GM23338 (cell line): ENCODE measurements at regions not wholly inside any gene's neighbourhood (a gene's known extent, or its start where the extent isn't known, plus 50 kb on each side); places are given as distances from the start of the nearest gene placed in this dataset.

Experiments
- ATAC-seq: fragments of 200-7000 bp; cut with Tn5 transposase; 3 replicates; pipeline ENCODE4 v1.9.1; 2020
- DNase-seq: peaks from one replicate; pipeline ENCODE4 v3.0.0-alpha.2; 2015; ENCODE audit warnings: low spot score
- H2AFZ ChIP-seq: fragments of 200-600 bp; sonication (generic); 2 replicates; pipeline ENCODE4 v1.8.0; 2016; ENCODE audit warnings: antibody characterized with exemption, mild to moderate bottlenecking, moderate library complexity
- H3F3A ChIP-seq: fragments of 200-600 bp; sonication (generic); replicated peaks from 2 replicates; pipeline ENCODE4 v1.8.0; 2017; ENCODE audit warnings: antibody characterized with exemption, mixed run types, low read depth
- H3K27ac ChIP-seq: fragments of 200-600 bp; sonication (generic); 2 replicates; pipeline ENCODE4 v1.6.1; 2016; ENCODE audit warnings: low read depth
- H3K27me3 ChIP-seq: fragments of 200-600 bp; sonication (generic); 2 replicates; pipeline ENCODE4 v1.8.0; 2016; ENCODE audit warnings: mild to moderate bottlenecking, mixed run types, moderate library complexity; ENCODE audit not compliant: insufficient read depth
- H3K36me3 ChIP-seq: fragments of 200-600 bp; sonication (generic); 2 replicates; pipeline ENCODE4 v1.8.0; 2016; ENCODE audit warnings: mild to moderate bottlenecking; ENCODE audit not compliant: insufficient read depth
- H3K4me1 ChIP-seq: fragments of 200-600 bp; sonication (generic); 2 replicates; pipeline ENCODE4 v1.8.0; 2016; ENCODE audit warnings: mild to moderate bottlenecking, moderate library complexity; ENCODE audit not compliant: insufficient read depth
- H3K4me2 ChIP-seq: fragments of 200-600 bp; sonication (generic); 2 replicates; pipeline ENCODE4 v1.7.1; 2017; ENCODE audit warnings: mixed run types
- H3K4me3 ChIP-seq: fragments of 200-600 bp; sonication (generic); 2 replicates; pipeline ENCODE4 v1.6.1; 2016; ENCODE audit warnings: mixed run types
- H3K79me2 ChIP-seq: fragments of 200-600 bp; sonication (generic); replicated peaks from 2 replicates; pipeline ENCODE4 v1.8.0; 2017; ENCODE audit warnings: mild to moderate bottlenecking; ENCODE audit not compliant: insufficient read depth
- H3K9me2 ChIP-seq: fragments of 200-600 bp; sonication (generic); 2 replicates; pipeline ENCODE4 v1.8.0; 2017; ENCODE audit not compliant: insufficient read depth
- H4K20me1 ChIP-seq: fragments of 200-600 bp; sonication (generic); replicated peaks from 2 replicates; pipeline ENCODE4 v1.8.0; 2017; ENCODE audit warnings: mild to moderate bottlenecking; ENCODE audit not compliant: insufficient read depth
- H3K27ac Mint-ChIP-seq: 2 replicates; pipeline ENCODE4 v1.8.0; 2020; ENCODE audit warnings: inconsistent platforms, mild to moderate bottlenecking, moderate library complexity, mixed read lengths
- H3K27me3 Mint-ChIP-seq: 3 replicates; pipeline ENCODE4 v1.8.0; 2022; ENCODE audit warnings: low read depth, mild to moderate bottlenecking, moderate library complexity, mixed read lengths, inconsistent platforms; ENCODE audit not compliant: insufficient read depth, poor library complexity
- H3K36me3 Mint-ChIP-seq: 3 replicates; pipeline ENCODE4 v1.8.0; 2021; ENCODE audit warnings: low read depth, mild to moderate bottlenecking, inconsistent platforms, moderate library complexity, mixed read lengths
- H3K4me1 Mint-ChIP-seq: 3 replicates; pipeline ENCODE4 v1.8.0; 2020; ENCODE audit warnings: mild to moderate bottlenecking, inconsistent platforms, mixed read lengths
- H3K4me3 Mint-ChIP-seq: 3 replicates; pipeline ENCODE4 v1.8.0; 2021; ENCODE audit warnings: moderate library complexity, mild to moderate bottlenecking, inconsistent platforms, mixed read lengths
- H3K9me3 Mint-ChIP-seq: 3 replicates; pipeline ENCODE4 v1.8.0; 2020; ENCODE audit warnings: moderate library complexity, mild to moderate bottlenecking, inconsistent platforms, mixed read lengths
- CREB1 ChIP-seq: fragments of 250-450 bp; sonication (Bioruptor Pico); IDR thresholded peaks from 2 replicates; pipeline ENCODE4 v1.5.0; 2020; ENCODE audit warnings: low read depth, mild to moderate bottlenecking, moderate library complexity
- EZH2phosphoT487 ChIP-seq: fragments of 200-600 bp; sonication (generic); IDR thresholded peaks from one replicate; pipeline ENCODE4 v1.8.1; 2018; ENCODE audit warnings: antibody characterized with exemption; ENCODE audit not compliant: unreplicated experiment
- JUNB ChIP-seq: IDR thresholded peaks from one replicate; pipeline ENCODE4 v1.6.1; 2016; ENCODE audit warnings: antibody characterized with exemption; ENCODE audit not compliant: unreplicated experiment
- ZNF331 ChIP-seq: fragments of 250-450 bp; sonication (Bioruptor Pico); IDR thresholded peaks from 2 replicates; pipeline ENCODE4 v1.5.0; 2020; ENCODE audit warnings: low read depth, mild to moderate bottlenecking, moderate library complexity
- TF ChIP-seq, protein P1 (sequence below): fragments of 250-450 bp; sonication (Bioruptor Pico); IDR thresholded peaks from 2 replicates; pipeline ENCODE4 v1.5.0; 2020; ENCODE audit warnings: mild to moderate bottlenecking, moderate library complexity
- TF ChIP-seq, protein P2 (sequence below), 2 experiments: fragments of 200-600 bp in 1 of 2; sonication (generic) in 1 of 2; conservative IDR thresholded peaks; 2 replicates each; pipeline versions ENCODE4 v1.5.1 to v1.6.1; 2016 to 2017; ENCODE audit warnings: antibody characterized with exemption in 2 of 2, low read depth in 2 of 2, mild to moderate bottlenecking in 2 of 2, moderate library complexity in 1 of 2
- TF ChIP-seq, protein P3 (sequence below): IDR thresholded peaks from one replicate; pipeline ENCODE4 v1.6.1; 2018; ENCODE audit warnings: antibody characterized with exemption; ENCODE audit not compliant: unreplicated experiment

DNA sequence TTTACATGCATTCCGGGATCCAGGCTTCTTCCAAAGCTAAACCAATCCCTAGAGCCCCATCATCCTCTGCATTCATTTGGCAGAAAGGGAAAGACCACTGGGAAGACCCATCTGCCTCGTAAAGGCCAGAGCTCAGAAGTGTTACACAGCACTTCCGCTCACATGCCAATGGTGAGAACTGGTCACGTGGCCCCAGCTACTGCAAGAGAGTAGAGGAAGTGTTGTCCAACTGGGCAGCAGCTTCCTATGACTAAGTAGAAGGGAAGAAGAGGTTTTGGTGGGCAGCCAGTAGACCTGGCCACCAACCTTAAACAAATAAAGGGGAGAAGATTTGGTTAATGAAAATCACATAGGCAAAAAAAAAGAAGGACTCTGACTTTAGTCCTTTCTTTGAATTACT lies 74.4 kb upstream of the PPP2R3A start (continued):
- TF ChIP-seq, protein P1, sequence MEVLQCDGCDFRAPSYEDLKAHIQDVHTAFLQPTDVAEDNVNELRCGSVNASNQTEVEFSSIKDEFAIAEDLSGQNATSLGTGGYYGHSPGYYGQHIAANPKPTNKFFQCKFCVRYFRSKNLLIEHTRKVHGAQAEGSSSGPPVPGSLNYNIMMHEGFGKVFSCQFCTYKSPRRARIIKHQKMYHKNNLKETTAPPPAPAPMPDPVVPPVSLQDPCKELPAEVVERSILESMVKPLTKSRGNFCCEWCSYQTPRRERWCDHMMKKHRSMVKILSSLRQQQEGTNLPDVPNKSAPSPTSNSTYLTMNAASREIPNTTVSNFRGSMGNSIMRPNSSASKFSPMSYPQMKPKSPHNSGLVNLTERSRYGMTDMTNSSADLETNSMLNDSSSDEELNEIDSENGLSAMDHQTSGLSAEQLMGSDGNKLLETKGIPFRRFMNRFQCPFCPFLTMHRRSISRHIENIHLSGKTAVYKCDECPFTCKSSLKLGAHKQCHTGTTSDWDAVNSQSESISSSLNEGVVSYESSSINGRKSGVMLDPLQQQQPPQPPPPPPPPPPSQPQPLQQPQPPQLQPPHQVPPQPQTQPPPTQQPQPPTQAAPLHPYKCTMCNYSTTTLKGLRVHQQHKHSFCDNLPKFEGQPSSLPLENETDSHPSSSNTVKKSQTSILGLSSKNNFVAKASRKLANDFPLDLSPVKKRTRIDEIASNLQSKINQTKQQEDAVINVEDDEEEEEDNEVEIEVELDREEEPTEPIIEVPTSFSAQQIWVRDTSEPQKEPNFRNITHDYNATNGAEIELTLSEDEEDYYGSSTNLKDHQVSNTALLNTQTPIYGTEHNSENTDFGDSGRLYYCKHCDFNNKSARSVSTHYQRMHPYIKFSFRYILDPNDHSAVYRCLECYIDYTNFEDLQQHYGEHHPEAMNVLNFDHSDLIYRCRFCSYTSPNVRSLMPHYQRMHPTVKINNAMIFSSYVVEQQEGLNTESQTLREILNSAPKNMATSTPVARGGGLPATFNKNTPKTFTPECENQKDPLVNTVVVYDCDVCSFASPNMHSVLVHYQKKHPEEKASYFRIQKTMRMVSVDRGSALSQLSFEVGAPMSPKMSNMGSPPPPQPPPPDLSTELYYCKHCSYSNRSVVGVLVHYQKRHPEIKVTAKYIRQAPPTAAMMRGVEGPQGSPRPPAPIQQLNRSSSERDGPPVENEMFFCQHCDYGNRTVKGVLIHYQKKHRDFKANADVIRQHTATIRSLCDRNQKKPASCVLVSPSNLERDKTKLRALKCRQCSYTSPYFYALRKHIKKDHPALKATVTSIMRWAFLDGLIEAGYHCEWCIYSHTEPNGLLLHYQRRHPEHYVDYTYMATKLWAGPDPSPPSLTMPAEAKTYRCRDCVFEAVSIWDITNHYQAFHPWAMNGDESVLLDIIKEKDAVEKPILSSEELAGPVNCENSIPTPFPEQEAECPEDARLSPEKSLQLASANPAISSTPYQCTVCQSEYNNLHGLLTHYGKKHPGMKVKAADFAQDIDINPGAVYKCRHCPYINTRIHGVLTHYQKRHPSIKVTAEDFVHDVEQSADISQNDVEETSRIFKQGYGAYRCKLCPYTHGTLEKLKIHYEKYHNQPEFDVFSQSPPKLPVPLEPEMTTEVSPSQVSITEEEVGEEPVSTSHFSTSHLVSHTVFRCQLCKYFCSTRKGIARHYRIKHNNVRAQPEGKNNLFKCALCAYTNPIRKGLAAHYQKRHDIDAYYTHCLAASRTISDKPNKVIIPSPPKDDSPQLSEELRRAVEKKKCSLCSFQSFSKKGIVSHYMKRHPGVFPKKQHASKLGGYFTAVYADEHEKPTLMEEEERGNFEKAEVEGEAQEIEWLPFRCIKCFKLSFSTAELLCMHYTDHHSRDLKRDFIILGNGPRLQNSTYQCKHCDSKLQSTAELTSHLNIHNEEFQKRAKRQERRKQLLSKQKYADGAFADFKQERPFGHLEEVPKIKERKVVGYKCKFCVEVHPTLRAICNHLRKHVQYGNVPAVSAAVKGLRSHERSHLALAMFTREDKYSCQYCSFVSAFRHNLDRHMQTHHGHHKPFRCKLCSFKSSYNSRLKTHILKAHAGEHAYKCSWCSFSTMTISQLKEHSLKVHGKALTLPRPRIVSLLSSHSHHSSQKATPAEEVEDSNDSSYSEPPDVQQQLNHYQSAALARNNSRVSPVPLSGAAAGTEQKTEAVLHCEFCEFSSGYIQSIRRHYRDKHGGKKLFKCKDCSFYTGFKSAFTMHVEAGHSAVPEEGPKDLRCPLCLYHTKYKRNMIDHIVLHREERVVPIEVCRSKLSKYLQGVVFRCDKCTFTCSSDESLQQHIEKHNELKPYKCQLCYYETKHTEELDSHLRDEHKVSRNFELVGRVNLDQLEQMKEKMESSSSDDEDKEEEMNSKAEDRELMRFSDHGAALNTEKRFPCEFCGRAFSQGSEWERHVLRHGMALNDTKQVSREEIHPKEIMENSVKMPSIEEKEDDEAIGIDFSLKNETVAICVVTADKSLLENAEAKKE (CRISPR knock-in tag) = no peak
- TF ChIP-seq ZNF331 (CRISPR knock-in tag) = no peak
- TF ChIP-seq JUNB = no peak
- TF ChIP-seq EZH2phosphoT487 = no peak

DNA sequence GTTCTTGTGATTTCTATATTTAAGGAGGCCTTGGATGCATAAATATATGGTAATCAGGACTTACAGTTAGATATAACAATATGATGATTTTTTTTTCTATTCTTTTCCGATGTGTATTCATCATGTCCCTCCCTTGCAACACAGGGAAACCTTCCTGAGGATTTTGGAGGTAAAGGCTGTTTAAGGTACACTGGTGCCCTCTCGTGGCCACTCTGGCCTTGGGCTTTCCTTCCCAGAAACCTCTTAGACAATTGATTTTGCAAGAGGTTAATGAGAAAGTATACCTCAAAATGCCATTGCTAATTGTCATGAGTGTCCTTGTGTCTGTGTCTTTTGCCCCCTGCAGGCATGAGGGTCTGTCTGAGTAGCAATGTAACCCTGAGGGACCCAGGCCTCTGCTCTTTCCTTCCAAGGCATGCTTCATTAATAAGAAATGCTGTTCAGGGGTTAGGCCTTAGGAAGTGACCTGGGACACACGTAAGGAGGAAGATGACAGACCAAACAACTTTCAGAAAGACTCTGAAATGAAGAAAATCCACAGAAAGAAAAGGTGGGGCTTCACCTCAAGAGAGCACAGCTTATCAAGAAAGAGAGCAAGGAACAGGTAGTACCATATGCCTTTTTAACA lies 70.3 kb upstream of the PPP2R3A start:
- Mint-ChIP-seq H3K27me3 (no peaks in the 10 kb centered on the region), H3K27ac (peak overlapping the region; percentile 61), H3K9me3 (no peaks in the 10 kb centered on the region), H3K4me3 (no peak overlapping the region), H3K4me1 (peaks cover 6% of the 10 kb centered on the region; the same call in 2 of the 3 replicates), H3K36me3 (no peaks in the 10 kb centered on the region)
- Histone ChIP-seq H3K27ac (no peak overlapping the region), H3K4me1 (peaks cover 6% of the 10 kb centered on the region; the same call in 1 of the 2 replicates), H3F3A (no peaks in the 10 kb centered on the region), H3K4me3 (no peak overlapping the region), H3K79me2 (no peaks in the 10 kb centered on the region), H4K20me1 (no peaks in the 10 kb centered on the region), H2AFZ (no peak overlapping the region), H3K4me2 (no peak overlapping the region), H3K36me3 (no peaks in the 10 kb centered on the region), H3K9me2 (no peaks in the 10 kb centered on the region), H3K27me3 (no peaks in the 10 kb centered on the region)
- ATAC-seq (peak; percentile 80), DNase-seq (peak; percentile 90)
- TF ChIP-seq, protein P2, sequence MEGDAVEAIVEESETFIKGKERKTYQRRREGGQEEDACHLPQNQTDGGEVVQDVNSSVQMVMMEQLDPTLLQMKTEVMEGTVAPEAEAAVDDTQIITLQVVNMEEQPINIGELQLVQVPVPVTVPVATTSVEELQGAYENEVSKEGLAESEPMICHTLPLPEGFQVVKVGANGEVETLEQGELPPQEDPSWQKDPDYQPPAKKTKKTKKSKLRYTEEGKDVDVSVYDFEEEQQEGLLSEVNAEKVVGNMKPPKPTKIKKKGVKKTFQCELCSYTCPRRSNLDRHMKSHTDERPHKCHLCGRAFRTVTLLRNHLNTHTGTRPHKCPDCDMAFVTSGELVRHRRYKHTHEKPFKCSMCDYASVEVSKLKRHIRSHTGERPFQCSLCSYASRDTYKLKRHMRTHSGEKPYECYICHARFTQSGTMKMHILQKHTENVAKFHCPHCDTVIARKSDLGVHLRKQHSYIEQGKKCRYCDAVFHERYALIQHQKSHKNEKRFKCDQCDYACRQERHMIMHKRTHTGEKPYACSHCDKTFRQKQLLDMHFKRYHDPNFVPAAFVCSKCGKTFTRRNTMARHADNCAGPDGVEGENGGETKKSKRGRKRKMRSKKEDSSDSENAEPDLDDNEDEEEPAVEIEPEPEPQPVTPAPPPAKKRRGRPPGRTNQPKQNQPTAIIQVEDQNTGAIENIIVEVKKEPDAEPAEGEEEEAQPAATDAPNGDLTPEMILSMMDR (conservative IDR thresholded peaks at IDR 0.05; ENCODE audit: low read depth in 2 of 2) = peak; percentile 91 to 99
- TF ChIP-seq, protein P3, sequence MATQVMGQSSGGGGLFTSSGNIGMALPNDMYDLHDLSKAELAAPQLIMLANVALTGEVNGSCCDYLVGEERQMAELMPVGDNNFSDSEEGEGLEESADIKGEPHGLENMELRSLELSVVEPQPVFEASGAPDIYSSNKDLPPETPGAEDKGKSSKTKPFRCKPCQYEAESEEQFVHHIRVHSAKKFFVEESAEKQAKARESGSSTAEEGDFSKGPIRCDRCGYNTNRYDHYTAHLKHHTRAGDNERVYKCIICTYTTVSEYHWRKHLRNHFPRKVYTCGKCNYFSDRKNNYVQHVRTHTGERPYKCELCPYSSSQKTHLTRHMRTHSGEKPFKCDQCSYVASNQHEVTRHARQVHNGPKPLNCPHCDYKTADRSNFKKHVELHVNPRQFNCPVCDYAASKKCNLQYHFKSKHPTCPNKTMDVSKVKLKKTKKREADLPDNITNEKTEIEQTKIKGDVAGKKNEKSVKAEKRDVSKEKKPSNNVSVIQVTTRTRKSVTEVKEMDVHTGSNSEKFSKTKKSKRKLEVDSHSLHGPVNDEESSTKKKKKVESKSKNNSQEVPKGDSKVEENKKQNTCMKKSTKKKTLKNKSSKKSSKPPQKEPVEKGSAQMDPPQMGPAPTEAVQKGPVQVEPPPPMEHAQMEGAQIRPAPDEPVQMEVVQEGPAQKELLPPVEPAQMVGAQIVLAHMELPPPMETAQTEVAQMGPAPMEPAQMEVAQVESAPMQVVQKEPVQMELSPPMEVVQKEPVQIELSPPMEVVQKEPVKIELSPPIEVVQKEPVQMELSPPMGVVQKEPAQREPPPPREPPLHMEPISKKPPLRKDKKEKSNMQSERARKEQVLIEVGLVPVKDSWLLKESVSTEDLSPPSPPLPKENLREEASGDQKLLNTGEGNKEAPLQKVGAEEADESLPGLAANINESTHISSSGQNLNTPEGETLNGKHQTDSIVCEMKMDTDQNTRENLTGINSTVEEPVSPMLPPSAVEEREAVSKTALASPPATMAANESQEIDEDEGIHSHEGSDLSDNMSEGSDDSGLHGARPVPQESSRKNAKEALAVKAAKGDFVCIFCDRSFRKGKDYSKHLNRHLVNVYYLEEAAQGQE = no peak
- no peak for TF ChIP-seq CREB1 (CRISPR knock-in tag)
